ENCODE measurements at regions not wholly inside any gene's neighbourhood (a gene's known extent, or its start where the extent isn't known, plus 50 kb on each side); places are given as distances from the start of the nearest gene placed in this dataset.

DNA sequence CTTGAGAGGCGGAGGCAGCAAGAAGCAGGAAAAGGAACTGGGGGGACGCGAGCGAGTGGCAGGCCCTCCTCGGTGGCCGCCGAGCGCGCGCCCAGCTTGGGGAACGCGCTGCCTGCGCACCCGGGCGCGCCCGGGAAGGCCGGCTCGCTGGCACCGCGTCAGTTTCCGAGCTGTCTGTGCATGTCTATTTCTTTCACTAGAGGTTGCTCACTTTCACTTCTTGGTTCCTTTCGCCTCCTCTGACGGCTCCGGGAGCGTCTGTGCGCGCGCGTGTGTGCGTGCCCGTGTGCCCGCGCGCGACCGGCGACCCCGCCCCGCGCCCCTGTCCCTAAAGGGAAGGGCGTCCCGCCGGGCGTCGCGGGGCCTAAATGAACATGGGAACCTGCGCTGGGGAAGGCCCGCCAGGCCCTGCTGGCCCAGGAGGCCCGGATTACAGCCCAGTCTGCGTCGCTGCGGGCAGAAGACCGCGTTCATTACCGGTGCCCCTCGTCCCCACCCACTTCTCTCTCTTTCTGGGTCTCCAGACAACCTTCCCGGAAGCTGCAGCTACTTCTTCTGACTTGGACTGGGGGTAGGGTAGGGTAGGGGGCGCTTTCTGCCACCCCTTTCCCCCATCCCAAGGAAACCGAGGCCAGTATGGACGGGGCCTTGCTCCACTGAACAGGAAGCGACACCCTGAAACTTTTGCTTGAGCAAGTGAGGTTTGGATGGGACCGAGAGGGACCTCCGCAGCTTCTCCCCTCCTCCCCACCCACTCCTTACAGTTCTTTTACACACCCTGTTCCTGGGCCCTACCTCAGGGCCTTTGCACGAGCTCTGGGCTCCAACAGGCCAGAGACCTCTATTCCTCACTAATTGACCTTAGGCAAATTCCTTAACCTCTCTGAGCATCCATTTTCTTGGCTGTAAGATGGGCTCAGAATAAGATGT, 205.8 kb upstream of the IER5L start:
- DNase-seq (ENCODE audit: low read depth), result peak; percentile 60

DNA sequence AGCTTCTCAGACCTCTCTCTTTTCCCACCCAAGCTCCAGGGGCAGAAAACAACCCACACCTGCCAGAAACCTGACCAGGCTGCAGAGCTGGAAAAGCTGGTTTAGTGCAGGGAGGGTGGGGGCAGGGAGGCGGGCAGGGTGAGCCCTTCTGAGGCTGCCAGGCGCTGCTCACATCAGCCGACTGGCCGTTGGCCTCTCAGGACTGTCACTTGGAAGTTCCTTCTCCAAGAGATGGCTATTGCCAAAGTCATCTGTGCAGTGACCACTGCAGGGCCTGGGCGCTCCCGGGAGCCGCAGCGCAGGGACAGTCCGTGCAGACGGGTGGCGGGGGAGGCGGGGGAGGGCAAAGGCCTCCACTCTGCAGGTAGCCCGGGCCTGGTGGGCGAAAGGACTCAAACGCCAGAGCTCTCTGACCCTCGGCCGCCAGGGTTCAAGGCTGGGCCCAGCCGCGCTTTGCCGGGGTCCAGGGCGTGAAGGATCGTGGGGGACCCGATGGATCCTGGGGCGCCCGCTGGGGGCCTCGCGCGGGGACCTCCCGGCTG, 205.0 kb upstream of the IER5L start:
- no peak for DNase-seq (ENCODE audit: low read depth)

DNA sequence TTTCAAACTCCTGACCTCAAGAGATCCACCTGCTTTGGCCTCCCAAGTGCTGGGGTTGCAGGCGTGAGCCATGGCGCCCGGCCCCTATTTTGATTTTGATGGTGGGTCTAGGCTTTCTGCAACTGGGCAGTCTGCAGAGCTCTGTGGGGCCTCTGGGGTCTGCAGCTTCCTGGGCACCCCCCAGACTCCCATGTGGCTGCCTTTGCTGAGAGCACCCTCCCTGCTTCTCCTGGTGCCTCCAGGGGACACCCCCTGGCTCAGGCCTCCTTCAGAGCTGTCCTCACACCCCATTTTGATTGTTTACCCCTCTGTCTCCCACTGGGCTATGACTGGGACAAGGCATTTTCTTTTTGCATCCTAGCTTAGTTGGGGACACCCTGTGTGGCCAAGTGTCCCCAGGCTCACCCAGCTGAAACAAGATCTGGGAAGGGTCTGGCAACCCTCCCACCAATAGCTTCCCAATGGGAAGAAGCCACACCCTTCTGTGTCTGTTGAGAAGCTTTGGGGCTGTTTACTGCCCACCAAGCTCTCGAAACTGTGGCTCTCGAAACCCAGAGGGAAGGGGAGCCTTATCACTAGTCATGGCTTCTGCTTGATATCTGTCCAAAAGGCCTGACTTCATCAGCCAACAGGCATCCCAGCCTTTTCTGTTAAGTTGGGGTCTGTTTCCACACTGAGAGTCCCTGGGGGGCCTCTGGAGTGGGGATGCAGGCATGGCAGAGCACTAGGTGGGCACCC, 204.4 kb upstream of the IER5L start:
- no peak for DNase-seq (ENCODE audit: low read depth)

DNA sequence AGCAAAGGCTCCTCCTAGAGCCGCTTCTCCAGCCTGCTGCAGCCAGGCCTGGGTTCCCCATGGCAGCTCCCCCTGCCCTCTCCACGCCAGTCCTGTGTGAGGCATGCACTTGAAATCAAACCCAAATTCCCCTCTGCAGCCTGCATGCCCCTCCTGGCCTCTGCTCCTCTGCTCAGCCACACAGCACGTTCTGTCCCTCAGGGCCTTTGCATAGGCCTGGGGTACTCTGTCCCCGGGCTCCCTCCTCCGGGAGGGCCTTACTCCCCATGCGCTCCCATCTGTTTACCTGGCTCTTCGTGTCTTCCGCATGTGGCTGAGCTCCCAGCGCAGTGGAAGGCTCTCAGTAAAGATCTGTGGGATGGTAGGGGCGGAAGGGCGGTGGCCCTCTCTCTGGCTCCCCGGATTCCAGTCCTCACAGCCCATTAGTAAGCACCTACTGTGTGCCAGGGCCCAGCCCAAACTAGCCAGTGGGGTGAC, 203.5 kb upstream of the IER5L start:
- no peak for DNase-seq (ENCODE audit: low read depth)

DNA sequence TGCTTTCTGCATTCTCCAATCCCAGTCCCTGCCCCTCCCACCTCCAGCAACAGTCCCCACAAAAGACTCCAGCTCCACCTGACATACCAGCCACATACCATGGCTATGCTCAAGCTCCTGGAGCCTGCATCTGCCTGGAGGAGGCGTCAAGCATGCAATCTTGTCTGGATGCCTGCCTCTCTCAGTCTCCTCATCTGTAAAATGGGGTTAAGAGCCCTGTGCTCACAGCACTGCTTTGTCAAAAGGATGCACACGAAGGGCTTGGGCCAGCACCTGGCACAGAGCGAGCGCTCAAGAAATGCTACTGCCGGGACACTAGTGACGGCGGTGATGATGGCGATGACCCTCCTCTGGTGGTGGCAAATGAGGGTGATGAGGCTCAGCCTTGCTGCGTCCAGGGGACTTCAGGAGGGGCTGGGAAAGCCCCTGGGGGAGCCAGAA, 202.9 kb upstream of the IER5L start:
- no peak for DNase-seq (ENCODE audit: low read depth)

DNA sequence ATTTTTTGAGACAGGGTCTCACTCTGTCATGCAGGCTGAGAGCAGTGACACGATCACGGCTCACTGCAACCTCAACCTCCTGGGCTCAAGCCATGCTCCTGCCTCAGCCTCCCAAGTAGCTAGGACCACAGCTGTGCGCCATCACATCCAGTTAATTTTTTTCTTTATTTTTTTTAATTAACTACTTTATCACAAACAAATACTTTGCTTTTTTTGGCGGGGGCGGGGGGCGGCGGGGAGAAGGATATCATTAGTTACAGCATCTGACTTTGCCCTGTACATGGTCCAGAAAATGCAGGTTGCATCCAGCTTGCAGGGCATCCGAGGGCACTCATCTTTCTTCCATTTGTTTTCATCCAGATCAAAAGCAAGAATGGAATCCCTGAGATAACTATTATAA, 201.8 kb upstream of the IER5L start:
- no peak for DNase-seq (ENCODE audit: low read depth)

DNA sequence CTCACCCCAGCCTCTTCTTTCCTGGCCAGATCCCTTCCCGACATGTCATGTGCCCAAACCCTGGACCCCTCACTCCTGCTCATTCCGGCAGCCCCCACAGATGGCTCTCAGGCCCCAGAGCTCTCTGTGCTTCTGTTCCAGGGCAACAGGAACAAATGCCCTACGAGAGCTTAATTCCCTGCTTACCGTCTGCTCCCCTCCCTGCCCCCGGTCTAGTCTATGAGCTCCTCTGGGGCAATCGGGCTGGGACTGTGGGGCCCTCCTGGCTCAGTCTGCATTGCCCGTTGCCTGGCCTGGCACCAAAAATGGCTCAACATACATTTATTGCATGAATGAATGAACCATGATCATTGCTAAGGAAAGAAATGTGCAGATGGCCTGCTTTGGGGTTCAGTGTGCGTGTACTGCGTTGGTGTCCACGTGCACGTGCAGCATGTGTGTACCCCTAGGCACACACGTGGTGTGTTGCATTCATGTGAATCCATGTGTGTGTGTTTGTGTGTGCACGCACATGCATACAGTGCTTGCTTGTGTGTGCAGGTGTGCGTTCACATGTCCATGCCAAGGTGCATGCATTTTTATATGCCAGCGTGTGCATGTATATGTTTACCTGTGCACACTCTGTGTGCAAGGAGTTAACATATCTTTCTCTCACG, 201.2 kb upstream of the IER5L start:
- DNase-seq (ENCODE audit: low read depth), result no peak

DNA sequence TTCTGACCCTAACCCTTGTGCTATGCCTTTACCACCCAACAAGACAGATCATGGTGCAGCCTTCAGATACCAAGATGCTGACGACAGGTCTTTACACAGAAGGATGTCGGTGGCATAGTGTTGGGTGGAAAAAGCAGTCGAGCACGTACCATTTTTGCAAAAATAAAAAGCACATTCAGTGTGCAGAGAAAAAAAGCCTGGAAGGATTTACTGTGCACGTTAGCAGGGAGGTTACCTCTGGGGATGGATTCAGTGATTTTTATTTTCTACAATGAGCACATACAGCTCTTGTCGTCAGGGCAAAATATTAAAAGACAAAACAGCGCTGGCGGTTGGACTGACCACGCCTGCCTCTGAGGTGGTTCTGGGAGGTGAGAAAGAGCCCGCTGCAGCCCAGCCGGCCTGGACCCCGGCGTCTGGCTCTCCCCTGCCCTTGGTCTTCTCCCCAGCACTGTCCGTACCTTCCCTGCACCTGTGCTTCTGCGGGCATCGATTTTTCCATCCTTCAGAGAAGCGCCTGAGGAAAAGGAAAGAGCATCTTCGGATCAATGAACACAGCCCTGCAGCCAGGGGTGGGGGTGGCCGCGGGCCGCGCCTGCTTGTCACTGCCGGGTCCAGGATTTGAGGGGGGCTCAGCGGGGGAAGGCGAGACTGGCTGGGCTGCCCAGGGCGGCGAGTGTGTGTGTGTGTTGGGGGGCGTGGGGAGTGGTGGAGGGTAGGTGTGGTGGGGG, 200.0 kb upstream of the IER5L start:
- DNase-seq (ENCODE audit: low read depth), result no peak

DNA sequence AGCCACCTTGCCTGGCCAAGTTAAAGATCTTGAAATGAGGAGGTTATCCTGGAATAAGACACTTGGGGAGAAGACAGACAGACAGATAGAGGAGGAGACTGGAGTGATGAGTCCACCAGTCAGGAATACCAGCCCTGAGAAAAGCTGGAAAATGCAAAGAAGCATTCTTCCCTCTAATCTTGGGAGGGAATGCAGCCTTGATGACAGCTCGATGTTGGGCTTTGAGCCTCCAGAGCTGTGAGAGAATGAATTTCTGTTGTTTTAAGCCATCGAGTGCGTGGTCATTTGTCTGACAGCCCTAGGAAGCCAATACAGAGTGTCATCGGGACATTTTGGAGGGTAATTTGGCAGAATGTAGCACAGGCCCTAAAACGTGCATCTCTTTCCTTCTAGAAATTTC, 199.1 kb upstream of the IER5L start:
- DNase-seq (ENCODE audit: low read depth), result no peak

DNA sequence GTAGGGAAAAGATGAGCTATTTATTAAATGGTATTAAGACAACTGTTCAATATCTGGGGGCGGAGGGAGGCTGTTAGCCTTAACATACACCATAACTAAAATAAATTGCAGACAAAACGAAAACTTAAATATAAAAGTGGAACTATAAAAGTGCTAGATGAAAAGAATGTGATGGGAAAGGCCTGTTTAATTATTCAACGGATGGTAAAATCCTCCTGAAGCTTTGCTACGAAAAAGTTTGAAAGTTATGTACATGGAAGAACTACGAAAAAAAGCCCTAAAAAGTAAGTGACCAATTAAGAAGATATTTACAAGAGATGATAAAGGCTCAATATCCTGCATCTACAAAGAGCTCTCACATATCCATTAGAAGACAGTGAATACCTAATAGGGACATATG, 197.8 kb upstream of the IER5L start:
- DNase-seq (ENCODE audit: low read depth), result no peak

DNA sequence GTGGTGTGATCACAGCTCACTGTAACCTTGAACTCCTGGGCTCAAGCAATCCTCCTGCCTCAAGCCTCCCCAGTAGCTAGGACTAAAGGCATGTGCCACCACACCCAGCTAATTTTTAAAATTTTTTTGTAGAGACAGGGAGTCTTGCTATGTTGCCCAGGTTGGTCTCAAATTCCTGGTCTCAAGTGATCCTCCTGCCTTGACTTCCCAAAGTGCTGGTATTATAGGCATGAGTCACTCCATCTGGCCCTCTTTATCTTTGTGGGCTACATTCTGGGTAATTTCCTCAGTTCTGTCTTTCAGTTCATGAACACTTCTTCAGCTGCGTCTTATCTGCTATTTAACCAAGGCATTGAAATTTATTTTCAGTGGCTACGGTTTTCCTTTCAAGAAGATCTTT, 196.6 kb upstream of the IER5L start:
- DNase-seq (ENCODE audit: low read depth), result no peak

DNA sequence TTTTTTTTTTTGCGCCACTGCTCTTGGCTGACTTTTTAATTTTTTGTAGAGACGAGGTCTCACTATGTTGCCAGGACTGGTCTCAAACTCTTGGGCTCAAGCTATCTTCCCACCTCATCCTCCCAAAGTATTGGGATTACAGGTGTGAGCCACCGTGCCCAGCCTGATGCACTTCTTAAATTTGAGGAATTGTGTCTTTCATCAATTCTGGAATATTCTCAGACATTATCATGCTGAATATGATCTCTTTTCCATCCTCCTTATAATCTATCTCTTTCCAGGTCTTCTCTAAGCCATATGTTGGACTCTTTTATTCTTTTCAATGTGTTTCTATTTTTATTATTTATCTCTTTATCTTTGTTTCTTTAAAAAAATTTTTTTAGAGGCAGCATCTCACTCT, 196.2 kb upstream of the IER5L start:
- DNase-seq (ENCODE audit: low read depth), result no peak

DNA sequence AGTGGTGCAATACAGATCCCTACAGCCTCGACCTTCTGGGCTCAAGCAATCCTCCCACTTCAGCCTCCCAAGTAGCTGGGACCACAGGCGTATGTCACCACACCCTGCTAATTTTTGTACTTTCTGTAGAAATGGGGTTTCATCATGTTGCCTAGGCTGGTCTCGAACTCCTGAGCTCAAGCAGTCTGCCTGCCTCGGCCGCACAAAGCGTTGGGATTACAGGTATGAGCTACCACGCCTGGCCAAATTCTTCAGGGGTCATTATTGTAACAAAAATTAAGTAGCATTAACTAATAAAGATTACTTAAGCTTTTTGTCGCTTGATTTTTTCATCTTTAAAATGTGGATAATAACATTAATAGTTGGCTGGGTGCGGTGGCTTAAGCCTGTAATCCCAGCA, 195.3 kb upstream of the IER5L start:
- no peak for DNase-seq (ENCODE audit: low read depth)

DNA sequence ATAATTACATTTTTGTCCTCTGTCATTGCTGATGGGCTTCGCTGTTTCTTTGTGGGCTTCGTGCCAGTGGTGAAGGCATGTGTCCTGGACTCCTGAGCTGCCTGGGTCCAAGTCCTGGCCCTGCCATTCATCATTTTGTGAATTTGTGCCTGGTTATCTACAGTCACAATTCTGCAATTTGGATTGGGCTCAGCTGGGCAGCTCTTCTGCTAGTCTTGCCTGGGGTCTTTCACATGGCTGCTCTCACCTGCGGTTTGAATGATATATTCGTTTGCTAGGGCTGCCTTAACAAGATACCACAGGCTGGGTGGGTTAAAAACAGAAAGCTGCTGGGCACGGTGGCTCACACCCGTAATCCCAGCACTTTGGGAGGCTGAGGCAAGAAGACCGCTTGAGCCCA, 192.7 kb upstream of the IER5L start:
- DNase-seq (ENCODE audit: low read depth), result no peak

DNA sequence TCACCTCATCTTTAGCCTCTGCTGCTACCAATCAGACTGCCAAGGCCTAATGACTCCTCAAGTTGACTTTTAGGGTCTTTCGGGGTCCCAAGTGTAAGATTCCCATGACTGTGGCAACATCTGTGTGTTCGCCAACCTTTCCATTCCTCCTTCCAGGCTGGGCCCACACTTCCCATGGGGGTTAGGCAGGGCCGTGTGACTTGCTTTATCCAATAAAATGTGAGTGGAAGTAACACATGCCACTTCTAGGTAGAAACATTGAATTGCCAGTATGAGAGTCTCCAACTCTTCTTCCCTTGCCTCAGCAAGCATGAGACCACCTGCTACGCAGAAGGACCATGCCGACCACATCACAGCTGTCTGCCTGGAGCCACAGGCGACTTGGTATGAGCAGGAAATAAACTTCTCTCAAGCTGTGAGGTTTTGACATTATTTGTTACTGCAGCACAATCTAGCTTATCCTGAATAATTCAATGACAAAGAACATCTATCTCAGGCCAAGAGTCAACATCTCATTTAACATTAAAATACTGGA, 190.4 kb upstream of the IER5L start:
- no peak for DNase-seq (ENCODE audit: low read depth)

DNA sequence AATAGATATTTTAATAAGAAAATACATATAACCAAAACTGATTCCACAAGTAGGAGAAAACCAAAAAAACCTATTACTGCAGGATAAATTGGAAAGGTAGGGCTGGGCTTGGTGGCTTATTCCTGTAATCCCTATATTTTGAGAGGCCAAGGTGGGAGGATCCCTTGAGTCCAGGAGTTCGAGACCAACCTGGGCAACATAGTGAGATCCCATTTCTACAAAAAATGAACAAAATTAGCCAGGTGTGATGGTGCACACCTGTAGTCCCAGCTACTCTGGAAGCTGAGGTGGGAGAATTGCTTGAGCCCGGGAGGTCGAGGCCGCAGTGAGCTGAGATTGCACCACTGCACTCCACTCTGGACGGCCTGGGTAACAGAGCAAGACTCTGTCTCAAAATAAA, 189.2 kb upstream of the IER5L start:
- no peak for DNase-seq (ENCODE audit: low read depth)

DNA sequence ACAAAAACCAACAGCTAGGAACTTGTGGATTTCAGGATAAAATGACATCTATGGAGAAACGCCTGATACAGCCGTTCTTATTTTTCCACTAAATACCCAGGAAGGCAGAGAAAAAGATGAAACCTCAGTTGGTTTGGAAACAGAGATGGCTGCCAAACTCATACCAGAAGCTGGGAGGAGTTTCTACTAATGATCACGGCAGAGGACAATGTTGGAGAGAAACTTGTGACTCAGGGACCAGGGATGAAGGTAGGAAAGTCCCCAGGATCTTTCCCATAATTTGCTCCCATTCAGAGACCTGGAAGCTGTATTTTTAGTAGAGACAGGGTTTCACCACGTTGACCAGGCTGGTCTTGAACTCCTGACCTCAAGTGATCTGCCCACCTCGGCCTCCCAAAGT, 187.1 kb upstream of the IER5L start:
- no peak for DNase-seq (ENCODE audit: low read depth)

DNA sequence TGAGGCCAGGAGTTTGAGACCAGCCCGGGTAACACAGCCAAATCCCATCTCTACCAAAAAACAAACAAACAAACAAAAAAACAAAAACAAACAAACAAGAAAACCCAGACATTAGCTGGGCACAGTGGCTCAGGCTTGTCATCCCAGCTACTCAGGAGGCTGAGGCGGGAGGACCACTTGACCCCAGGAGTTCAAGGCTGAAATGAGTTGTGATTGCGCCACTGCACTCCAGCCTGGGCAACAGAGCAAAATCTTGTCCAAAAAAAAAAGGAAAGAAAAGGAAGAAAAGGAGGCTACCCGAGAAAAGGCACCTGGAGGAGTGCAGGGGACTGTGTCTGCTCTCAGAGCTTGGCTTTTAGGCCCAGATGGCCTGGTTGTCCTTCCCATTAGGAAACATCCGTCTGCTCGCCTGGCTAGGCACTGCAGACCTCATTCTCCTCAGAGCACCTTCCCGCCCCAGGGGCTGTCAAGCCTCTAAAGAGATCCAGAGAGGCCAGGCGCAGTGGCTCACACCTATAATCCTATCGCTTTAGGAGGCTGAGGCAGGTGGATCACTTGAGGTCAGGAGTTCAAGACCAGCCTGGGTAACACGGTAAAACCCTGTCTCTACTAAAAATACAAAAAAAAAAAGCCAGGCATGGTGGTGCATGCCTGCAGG, 185.3 kb upstream of the IER5L start:
- DNase-seq (ENCODE audit: low read depth), result no peak

DNA sequence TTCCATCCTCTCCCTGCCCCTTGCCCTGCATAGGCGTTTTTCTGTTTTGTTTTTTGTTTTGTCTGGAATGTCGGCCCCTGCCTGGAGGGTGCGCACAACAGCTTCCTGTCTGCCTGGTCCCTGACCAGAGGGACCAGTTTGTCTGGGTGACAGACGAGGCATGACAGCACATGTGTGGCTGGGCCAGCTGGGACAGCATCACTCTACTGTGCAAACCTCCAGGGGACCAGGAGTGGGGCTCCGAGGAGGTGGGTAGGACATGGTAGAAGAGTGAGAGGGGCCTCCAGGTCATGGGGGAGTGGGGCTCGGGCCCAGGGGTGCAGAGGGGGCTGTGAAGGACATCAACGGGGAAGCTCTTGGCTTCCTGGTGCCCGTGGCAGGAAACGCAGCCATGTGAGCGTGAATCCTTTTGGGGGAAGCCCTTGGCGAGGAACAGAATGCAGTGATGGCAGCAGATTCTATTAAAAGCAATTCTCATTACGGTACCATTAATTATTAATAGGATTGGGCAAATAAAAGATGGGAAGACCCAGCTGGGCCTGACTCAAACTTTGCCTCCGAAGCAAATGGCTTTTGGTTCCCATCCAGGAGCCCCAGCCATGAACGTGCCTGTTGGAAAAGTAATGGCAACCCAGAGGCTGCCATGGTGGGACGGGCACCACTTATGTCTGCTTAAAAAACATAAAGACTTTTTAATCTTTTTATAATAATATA, 184.4 kb upstream of the IER5L start:
- no peak for DNase-seq (ENCODE audit: low read depth)

DNA sequence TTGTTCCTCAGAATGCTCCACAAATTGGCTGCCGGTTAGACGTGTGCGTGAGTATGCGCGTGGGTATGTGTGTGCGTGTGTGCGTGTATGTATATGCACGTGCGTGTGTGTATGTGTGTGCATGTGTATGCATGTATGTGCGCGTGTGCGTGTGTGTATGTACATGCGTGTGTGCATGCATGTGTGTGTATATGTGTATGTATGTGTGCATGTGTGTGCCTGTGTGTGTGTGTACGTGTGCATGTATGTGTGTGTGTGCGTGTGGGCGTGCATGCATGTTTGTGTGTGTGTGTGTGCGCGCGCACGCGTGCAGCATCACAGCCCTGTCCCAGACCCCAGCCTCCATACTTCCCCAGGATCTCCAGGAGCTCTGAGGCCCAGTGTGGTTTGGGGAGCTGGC, 183.1 kb upstream of the IER5L start:
- no peak for DNase-seq (ENCODE audit: low read depth)
